GM21381 (cell line): ENCODE measurements at regions not wholly inside any gene's neighbourhood (a gene's known extent, or its start where the extent isn't known, plus 50 kb on each side); places are given as distances from the start of the nearest gene placed in this dataset.
"Not testable (repeated sequence)": the region's sequence is repeated elsewhere in the genome, so short reads cannot be mapped to it uniquely, and the experiment has no call there.

Experiments
- ATAC-seq: cut with Tn5 transposase; IDR thresholded peaks from one replicate; pipeline ENCODE4 v1.9.1; 2021; ENCODE audit warnings: mild to moderate bottlenecking, moderate library complexity; ENCODE audit not compliant: unreplicated experiment

- peak; percentile 47 for ATAC-seq
Measured at GRCh38 chr6:118719351-118720124, 68.1 kb upstream of the CEP85L start.

GRCh38 chr6:118718903-118719302 lies 67.5 kb upstream of the CEP85L start:
- ATAC-seq, result no peak

GRCh38 chr6:118718297-118718696 lies 66.9 kb upstream of the CEP85L start:
- no peak for ATAC-seq

- no peak for ATAC-seq
Measured at GRCh38 chr6:118717106-118717505, 65.7 kb upstream of the CEP85L start.

GRCh38 chr6:118715907-118716306 lies 64.5 kb upstream of the CEP85L start:
- ATAC-seq, result not testable (repeated sequence)

- no peak for ATAC-seq
Measured at GRCh38 chr6:118715376-118715775, 64.0 kb upstream of the CEP85L start.

GRCh38 chr6:118714756-118715155 lies 63.4 kb upstream of the CEP85L start:
- no peak for ATAC-seq

- no peak for ATAC-seq
Measured at GRCh38 chr6:118712969-118713368, 61.6 kb upstream of the CEP85L start.

- no peak for ATAC-seq
Measured at GRCh38 chr6:118710616-118711015, 59.2 kb upstream of the CEP85L start.

- ATAC-seq, result peak; percentile 92
Measured at GRCh38 chr6:118709859-118710350, 58.5 kb upstream of the CEP85L start.

GRCh38 chr6:118708744-118709143 lies 57.4 kb upstream of the CEP85L start:
- no peak for ATAC-seq

- ATAC-seq, result no peak
Measured at GRCh38 chr6:118708055-118708454, 56.7 kb upstream of the CEP85L start.

- no peak for ATAC-seq
Measured at GRCh38 chr6:118706702-118707101, 55.3 kb upstream of the CEP85L start.

- peak; percentile 29 for ATAC-seq
Measured at GRCh38 chr6:118705544-118706491, 54.4 kb upstream of the CEP85L start.

- no peak for ATAC-seq
Measured at GRCh38 chr6:118704915-118705314, 53.5 kb upstream of the CEP85L start.

GRCh38 chr6:118701260-118701659 lies 49.9 kb upstream of the CEP85L start:
- not testable (repeated sequence) for ATAC-seq
